ES-I3 (cell line): ENCODE measurements at regions not wholly inside any gene's neighbourhood (a gene's known extent, or its start where the extent isn't known, plus 50 kb on each side); places are given as distances from the start of the nearest gene placed in this dataset.

ENCODE experiments used
- H3K36me3 ChIP-seq: 2 replicates; pipeline ENCODE4 v1.6.1; 2013; ENCODE audit warnings: mild to moderate bottlenecking, low read length, control low read depth, moderate library complexity; ENCODE audit not compliant: insufficient read depth
- H3K4me1 ChIP-seq: 2 replicates; pipeline ENCODE4 v1.6.1; 2013; ENCODE audit warnings: mild to moderate bottlenecking, control low read depth, low read length; ENCODE audit not compliant: insufficient read depth
- H3K9ac ChIP-seq: 2 replicates; pipeline ENCODE4 v1.6.1; 2013; ENCODE audit warnings: low read depth, mild to moderate bottlenecking, low read length, moderate library complexity
- H3K9me3 ChIP-seq: 2 replicates; pipeline ENCODE4 v1.6.1; 2013; ENCODE audit warnings: mild to moderate bottlenecking, low read length, moderate library complexity; ENCODE audit not compliant: control insufficient read depth, insufficient read depth

GRCh38 chr22:48250937-48251530 lies 1488.6 kb downstream of the TBC1D22A start:
- Histone ChIP-seq H3K9me3 (no peaks in the 10 kb centered on the region), H3K4me1 (peaks cover 10% of the 10 kb centered on the region), H3K36me3 (no peaks in the 10 kb centered on the region), H3K9ac (no peak overlapping the region)

GRCh38 chr22:48250286-48250895 lies 1487.9 kb downstream of the TBC1D22A start:
- H3K9me3 ChIP-seq, result no peaks in the 10 kb centered on the region
- H3K36me3 ChIP-seq, result no peaks in the 10 kb centered on the region
- H3K4me1 ChIP-seq, result peaks cover 10% of the 10 kb centered on the region
- no peak overlapping the region for H3K9ac ChIP-seq

- H3K9ac ChIP-seq, result no peak overlapping the region
- H3K36me3 ChIP-seq, result no peaks in the 10 kb centered on the region
- peaks cover 10% of the 10 kb centered on the region for H3K4me1 ChIP-seq
- no peaks in the 10 kb centered on the region for H3K9me3 ChIP-seq
Measured at GRCh38 chr22:48249713-48250268, 1487.3 kb downstream of the TBC1D22A start.

GRCh38 chr22:48248901-48249455 lies 1486.5 kb downstream of the TBC1D22A start:
- Histone ChIP-seq H3K9me3 (no peaks in the 10 kb centered on the region), H3K9ac (no peak overlapping the region), H3K4me1 (peaks cover 2% of the 10 kb centered on the region; the same call in 1 of the 2 replicates), H3K36me3 (no peaks in the 10 kb centered on the region)

GRCh38 chr22:48247829-48248228 lies 1485.4 kb downstream of the TBC1D22A start:
- Histone ChIP-seq H3K9me3 (no peaks in the 10 kb centered on the region), H3K9ac (no peak overlapping the region), H3K4me1 (no peaks in the 10 kb centered on the region), H3K36me3 (no peaks in the 10 kb centered on the region)

GRCh38 chr22:48245196-48245485 lies 1482.7 kb downstream of the TBC1D22A start:
- Histone ChIP-seq H3K4me1 (no peaks in the 10 kb centered on the region), H3K9ac (no peak overlapping the region), H3K9me3 (no peaks in the 10 kb centered on the region), H3K36me3 (no peaks in the 10 kb centered on the region)

GRCh38 chr22:48244388-48245195 lies 1482.1 kb downstream of the TBC1D22A start:
- no peaks in the 10 kb centered on the region for H3K9me3 ChIP-seq
- no peaks in the 10 kb centered on the region for H3K4me1 ChIP-seq
- H3K36me3 ChIP-seq, result no peaks in the 10 kb centered on the region
- H3K9ac ChIP-seq, result no peak overlapping the region

- Histone ChIP-seq H3K9ac (no peak overlapping the region), H3K9me3 (no peaks in the 10 kb centered on the region), H3K4me1 (no peaks in the 10 kb centered on the region), H3K36me3 (no peaks in the 10 kb centered on the region)
Measured at GRCh38 chr22:48242461-48242864, 1480.0 kb downstream of the TBC1D22A start.

GRCh38 chr22:48241658-48242057 lies 1479.2 kb downstream of the TBC1D22A start:
- Histone ChIP-seq H3K9ac (no peak overlapping the region), H3K36me3 (no peaks in the 10 kb centered on the region), H3K9me3 (no peaks in the 10 kb centered on the region), H3K4me1 (no peaks in the 10 kb centered on the region)

- Histone ChIP-seq H3K36me3 (no peaks in the 10 kb centered on the region), H3K9me3 (no peaks in the 10 kb centered on the region), H3K9ac (no peak overlapping the region), H3K4me1 (no peaks in the 10 kb centered on the region)
Measured at GRCh38 chr22:48240935-48241230, 1478.4 kb downstream of the TBC1D22A start.

- no peaks in the 10 kb centered on the region for H3K36me3 ChIP-seq
- no peaks in the 10 kb centered on the region for H3K4me1 ChIP-seq
- H3K9me3 ChIP-seq, result no peaks in the 10 kb centered on the region
- no peak overlapping the region for H3K9ac ChIP-seq
Measured at GRCh38 chr22:48240148-48240934, 1477.9 kb downstream of the TBC1D22A start.

GRCh38 chr22:48239461-48240147 lies 1477.2 kb downstream of the TBC1D22A start:
- no peaks in the 10 kb centered on the region for H3K4me1 ChIP-seq
- no peaks in the 10 kb centered on the region for H3K36me3 ChIP-seq
- H3K9ac ChIP-seq, result no peak overlapping the region
- H3K9me3 ChIP-seq, result no peaks in the 10 kb centered on the region

GRCh38 chr22:48238966-48239365 lies 1476.5 kb downstream of the TBC1D22A start:
- Histone ChIP-seq H3K4me1 (no peaks in the 10 kb centered on the region), H3K9ac (no peak overlapping the region), H3K9me3 (no peaks in the 10 kb centered on the region), H3K36me3 (no peaks in the 10 kb centered on the region)
